ENCODE measurements at regions not wholly inside any gene's neighbourhood (a gene's known extent, or its start where the extent isn't known, plus 50 kb on each side); places are given as distances from the start of the nearest gene placed in this dataset.
A peak's percentile ranks its signal among the peaks of the same experiment; 100 is the strongest.

DNA sequence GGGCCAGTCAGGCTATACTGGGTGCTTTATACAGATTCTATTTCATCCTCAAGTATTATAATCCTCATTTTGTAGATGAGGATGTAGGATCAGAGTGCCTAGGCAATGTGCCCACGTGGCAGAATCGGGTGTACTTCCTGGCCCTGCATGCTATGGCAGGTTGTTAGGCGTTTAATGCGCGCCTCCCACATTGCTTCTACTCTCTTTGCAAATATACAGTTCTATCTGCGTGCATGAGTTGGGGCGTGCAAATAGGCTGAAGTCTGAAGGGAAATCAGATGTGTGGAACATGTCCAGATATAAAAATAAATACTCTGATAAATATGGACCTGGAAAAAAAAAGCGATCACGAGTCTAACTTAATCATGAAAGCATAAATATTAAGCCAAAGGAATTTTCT, 194.7 kb upstream of the FMN2 start:
- no peak for DNase-seq

DNA sequence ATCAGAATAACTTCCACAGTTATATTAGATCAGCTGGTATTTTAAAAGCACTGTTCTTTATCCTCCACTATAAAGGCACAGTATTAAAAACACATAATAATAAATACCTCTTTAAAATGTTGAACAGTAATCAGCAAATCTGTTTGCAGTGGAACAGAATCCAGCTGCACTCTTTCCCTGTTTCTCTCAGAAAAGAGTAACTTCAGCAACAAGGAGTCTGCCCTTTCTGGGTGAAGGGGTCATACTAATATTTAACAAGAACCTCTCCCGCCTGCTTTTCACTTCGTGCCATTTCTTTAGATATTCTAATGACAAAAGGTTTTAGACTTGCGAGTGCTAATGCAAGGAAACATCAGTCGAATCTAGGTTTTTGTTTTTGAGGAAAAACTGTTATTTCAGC, 194.2 kb upstream of the FMN2 start:
- no peak for DNase-seq

DNA sequence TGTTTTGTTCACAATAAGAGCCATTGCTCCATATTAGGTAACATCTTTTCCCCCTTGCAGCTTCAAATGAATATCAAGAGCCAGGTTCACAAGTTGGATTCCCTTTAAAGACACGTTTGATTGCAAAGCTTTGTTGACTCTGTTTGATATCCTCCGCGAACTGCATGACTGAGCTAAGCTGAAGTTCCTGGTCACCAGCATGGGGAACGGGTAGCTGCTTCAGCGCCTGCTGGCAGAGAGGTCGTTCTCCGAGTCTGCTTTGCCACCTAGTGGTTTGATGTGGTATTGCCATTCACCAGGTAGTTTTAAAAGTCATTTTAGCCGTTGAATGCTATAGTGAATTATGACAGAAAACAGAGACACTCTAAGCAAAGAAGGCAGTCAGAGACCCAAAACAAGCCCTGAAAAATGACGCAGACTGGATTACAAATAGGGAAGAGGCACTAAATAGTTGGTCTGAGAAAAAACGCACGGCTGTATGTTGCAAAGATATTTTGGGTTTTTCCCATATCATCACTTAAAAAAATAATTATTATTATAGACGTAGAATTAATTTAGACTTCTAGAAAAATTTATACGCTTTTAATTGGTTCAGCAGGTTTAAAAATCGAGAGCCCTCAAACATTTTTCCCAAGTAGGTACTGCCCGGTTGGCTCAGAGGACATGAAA, 193.5 kb upstream of the FMN2 start:
- DNase-seq, result peak; percentile 3

DNA sequence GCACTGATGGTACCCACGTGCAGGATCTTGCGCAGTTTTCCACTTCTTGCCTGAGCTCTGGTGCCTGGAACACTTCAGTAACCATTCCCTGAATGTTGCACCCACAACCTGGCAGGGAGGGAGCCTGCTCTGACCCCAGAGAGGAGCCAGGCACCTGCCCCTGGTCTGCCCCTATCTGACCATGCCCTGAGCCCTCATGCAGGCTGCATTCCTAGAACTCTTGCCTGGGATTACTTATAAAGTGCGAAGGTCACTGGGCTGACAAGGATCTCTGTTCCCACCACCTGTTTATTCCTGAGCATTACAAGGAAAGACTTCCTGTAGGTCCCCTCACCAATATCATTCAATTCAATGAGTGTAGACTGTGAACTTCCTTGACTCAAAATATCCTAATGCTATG, 191.9 kb upstream of the FMN2 start:
- DNase-seq, result no peak

DNA sequence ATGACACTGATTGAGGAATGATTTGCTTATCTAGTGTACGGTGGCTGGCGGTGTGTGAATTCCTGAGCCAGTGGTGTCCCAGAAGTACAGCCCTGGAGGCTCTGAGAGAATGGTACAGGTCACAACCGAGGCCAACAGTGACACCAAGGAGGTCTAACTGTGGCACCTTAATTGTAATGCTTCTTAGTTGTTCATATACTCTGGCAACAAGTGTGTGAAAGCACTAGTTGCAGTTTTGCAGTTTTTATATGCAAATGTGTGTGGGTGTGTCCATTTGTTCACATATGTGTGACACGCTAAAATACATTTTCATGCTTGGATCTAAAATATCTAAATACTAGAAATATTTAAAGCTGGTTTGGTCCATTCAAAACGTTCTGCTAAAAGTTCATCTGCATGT, 185.3 kb upstream of the FMN2 start:
- no peak for DNase-seq

DNA sequence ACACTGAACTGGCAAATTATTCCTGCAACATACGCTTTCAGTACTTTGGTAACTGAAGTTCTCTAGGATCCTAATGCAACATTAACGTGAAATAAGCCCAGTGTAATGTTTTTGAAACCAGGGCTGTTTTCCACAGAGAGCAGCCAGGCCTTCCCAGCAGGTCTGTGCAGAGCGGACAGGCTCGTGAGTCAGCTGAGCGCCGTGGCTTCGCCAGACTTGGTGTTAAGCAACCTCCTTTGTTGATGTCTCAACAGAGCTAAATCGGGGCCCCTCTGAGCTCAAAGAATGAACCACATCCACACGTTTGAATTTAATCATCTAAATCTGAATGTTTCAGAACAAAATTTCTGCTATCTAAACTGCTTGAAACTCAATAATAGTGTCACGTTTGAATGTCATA, 181.8 kb upstream of the FMN2 start:
- no peak for DNase-seq

DNA sequence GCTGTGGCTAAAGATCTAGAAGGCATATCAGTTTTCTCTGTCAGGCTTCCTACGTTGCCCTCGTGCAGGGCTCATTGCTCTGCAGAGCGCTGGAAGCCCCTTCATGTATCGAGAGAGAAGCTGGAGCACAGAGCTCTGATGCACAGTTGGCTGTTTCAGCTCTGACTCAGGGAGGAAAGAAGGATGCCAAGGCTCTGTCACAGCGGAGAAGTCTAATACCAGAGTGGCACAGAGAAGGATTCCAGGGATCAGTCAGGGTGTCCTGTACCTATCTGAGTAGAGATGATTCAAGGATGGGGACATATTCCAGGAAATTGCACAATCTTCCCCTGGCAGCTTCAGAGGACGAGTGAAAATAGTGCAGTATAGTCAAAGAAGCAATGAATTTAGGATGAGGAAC, 179.2 kb upstream of the FMN2 start:
- DNase-seq, result no peak

DNA sequence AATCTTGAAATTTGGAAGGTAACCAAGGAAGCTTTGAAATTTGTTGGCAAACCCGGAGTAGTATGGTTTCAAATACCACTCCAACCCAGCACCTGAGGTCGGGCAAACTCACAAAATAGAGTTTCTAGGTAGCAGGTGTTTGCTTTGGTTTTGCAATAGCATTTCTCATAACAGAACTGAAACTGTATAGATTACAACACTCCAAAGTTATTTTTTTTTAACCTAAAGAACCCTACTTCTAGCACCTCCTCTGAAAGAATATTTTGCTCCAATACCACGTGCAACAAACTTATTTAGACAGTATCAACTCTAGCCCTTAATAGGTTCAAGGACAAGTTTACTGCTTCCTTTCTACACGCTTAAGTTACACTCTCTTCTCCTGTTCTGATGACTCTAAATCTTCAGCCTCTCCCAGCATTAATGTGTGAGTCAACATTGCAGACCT, 178.5 kb upstream of the FMN2 start:
- no peak for DNase-seq

DNA sequence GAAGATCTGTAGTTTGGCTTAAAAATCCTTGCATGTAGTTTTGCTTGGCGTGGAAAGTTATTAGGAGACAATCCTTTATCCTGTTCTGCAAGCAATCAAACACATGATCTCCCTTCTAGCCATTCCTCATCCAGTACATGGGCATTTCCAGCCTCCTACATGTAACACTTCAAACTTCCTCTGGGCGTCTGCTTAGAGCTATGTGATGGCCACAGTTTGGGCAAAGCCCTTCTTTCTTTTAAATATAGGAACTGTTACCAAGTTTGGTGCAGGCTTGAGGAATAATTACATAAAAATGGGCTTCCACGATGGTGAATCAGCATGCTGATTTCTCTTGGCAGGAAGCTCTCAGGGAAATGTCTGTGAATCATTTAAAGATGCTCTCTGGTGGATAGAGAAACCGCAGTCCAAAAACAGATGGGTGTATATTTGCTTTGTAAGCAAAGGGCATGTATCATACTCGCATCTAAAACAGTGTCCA, 176.9 kb upstream of the FMN2 start:
- no peak for DNase-seq

DNA sequence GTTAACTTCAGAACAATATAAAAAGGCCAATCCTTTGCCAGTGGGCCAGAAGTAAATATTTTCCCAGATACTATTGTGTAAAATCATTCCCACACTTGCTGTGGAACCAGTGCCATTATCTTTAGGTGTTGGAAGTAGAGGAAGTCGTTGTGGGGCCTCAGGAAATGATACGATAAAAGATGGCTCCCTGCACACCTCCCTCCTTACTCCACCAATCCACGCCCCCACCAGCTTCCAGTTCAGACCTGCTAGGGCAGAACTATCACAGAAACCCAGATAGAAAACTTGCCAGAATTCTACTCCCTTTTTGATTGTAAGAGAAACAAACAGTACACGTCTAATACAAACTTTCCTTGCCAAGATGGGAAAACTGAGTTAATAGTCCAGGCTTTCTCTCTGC, 173.0 kb upstream of the FMN2 start:
- no peak for DNase-seq

DNA sequence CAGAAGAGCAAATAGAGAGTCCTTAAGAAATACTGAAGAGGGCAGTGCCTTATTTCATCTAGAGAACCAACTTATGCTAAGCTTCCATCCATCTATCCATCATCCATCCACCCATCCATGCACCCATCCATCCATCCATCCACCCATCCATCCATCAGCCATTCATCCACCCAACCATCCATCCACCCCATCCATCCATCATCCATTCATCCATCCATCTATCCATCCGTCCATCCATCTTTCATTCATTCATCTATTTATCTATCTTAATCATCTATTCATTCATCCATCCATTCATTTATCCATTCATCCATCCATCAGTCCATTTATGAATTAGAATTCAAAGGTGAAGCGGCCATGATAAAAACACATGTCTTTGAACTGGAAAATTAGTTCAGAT, 171.5 kb upstream of the FMN2 start:
- no peak for DNase-seq

DNA sequence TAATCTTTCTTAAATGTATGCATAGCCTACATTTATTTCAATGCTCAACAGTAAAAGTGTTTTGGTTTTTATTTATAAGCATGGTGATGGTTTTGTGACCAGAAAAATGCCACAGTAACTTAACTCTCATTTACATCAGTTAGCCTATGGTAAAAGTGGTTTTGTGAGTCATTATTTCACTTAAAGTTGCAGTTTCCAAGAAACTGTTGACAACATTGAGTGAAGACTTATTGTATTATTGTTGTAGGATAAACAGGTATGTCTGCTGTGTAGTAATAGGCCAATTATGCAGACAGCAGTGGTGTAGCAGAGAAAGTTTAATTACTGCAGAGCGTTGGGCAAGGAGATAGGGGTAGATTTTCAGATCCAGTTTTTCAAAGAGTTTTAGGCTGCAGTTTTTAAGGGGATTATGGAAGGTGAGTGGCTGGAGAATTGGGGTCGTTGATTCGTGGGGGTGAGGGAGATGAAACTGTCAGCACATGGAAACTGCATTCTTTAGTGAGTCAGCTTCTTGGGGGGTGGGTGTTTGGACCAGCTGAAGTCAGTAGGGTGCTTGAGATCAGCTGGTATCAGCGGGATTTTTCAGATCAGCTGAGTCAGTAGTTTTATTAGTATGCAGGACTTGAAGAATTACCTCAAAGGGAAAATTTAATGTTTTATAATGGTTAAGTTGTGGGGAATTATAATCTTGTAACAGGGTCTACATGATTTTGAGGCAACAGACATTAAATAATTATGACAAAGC, 168.7 kb upstream of the FMN2 start:
- DNase-seq, result no peak

DNA sequence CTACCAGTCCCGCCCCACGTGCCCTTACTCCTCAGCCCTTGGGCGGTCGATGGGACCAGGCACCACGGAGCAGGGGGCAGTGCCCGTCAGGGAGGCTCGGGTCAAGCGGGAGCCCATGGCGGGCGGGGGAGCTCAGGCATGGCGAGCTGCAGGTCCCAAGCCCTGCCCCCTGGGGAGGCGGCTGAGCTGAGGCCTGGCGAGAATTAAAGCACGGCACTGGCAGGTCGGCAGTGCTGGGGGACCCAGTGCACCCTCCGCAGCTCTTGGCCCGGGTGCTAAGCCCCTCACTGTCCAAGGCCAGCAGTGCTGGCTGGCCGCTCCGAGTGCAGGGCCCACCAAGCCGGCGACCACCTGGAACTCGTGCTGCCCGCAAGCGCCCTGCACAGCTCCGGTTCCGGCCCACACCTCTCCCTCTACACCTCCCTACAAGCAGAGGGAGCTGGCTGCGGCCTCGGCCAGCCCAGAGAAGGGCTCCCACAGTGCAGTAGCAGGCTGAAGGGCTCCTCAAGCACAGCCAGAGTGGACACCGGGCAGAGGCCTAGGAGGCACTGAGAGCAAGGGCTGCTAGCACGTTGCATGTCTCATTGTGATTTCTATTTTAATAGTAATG, 166.8 kb upstream of the FMN2 start:
- no peak for DNase-seq

DNA sequence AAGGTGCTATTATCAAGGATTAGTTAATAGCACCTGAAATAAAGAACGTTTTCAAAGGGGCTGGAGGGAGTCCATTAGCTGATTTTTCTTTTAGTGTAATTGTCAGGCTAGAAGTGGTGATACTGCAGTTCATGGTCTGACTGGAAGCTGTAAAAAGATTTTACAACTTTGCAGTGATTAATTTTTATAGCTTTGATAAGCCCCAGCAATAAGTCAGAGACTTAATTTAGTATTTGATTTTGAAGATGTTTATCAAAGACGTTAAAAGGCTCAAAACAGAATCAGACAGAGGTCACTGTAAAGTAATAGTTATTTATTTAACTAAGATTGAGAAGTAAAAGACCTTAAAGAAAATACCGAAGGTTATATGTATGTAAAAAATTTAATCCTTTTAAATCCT, 165.5 kb upstream of the FMN2 start:
- no peak for DNase-seq

DNA sequence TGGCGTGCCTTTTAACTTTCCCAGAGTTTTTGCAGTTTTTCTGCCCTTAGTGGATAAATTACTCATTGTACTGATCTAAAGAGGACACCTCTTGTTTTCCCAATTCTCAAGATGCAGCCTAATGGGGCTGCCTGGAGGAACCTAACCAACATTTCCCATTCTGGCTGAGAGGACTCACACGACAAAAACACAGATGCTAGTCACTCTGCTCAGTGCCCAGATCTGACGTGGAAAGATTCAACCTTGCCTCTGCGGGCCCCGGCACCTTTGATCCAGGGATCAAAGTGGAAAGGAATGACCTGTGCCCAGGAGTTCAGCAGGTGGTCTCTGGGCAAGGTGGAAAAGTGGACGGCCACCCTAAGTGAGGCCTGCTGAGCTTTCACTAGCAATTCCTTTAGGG, 162.4 kb upstream of the FMN2 start:
- DNase-seq, result no peak

DNA sequence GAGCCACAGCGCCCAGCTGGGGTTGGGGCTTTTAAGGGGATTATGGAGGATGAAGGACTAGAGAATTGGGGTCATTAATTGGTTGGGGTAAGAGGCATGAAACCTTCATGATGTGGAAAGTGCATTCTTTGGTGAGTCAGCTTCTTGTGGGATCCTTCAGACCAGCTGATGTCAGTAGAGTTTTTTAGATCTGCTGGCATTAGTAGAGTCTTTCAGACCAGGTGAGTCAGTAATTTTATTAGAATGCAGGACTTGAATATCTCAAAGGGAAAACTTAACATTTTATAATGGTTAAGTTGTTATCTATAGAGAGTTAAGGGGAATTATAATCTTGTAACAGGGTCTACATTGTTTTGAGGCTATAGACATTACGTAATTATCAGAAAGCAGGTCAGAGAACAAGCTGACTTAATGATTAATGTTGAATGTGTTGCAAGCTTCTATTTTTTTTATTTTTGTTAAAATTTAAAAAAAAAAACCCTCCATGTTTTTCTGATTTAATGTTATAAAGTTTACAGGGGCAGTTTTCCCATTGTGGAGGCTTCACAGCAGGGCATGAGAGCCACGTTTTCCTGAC, 160.9 kb upstream of the FMN2 start:
- DNase-seq, result no peak

DNA sequence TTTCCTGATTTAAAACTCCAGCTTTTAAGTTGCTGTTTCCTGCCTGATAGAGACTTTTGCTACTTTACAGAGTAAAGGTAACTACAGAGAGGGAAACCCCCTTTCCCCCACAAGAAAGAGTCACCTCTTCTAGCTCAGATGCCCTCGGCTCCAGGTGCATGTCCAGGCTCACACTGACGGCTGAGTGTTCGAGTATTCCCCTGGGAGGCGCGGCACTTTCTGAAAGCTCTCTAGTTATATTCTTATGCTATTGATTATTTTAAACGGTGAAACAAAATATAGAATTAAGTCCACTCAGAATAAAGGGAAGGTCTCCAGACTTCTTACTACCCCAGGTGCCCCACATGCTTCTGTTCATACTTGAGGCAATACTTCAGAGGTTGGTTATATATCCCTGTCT, 160.3 kb upstream of the FMN2 start:
- no peak for DNase-seq

DNA sequence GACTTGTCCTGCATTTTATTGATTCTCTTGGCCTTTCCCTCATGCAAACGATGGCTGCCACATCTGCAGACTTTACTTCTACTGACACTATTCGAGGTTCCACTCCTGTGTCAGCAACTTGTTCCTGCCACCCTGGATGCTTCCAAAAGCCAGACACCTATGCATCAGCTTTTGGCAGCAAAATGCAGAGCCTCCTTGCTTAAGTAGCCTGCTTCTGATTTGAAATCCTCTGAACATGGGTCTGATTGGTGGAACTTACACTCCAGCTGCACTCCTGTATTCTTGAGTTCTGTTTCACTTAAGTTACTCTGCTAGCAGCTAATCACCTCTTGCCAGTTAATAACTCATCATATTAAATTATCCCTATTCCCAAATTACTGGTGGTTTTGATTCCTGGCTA, 152.1 kb upstream of the FMN2 start:
- DNase-seq, result no peak

DNA sequence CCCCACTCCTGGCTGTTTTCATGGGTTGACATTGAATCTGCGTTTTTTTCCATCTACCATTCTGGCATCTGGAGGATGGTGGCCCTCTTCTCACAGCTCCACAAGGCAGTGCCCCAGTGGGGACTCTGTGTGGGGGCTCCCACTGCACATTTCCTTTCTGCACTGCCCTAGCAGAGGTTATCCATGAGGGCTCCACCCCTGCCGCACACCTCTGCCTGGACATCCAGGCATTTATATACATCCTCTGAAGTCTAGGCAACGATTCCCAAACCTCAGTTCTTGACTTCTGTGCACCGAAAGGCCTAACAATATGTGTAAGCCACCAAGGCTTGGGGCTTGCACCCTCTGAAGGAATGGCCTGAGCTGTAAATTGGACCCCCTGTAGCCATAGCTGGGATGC, 147.9 kb upstream of the FMN2 start:
- no peak for DNase-seq

DNA sequence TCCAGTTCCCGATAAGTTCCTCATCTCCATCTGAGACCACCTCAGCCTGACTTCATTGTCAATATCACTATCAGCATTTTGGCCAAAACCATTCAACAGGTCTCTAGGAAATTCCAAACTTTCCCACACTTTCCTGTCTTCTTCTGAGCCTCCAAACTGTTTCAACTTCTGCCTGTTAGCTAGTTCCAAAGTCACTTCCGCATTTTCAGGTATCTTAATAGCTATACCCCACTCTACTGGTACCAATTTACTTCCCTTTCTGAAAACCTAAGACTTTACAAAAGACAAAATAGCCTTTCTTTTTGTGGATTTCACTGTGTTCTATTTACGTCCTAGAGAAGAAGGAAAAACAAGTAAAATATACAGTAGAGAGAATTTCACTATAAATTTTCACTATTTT, 147.0 kb upstream of the FMN2 start:
- no peak for DNase-seq

DNA sequence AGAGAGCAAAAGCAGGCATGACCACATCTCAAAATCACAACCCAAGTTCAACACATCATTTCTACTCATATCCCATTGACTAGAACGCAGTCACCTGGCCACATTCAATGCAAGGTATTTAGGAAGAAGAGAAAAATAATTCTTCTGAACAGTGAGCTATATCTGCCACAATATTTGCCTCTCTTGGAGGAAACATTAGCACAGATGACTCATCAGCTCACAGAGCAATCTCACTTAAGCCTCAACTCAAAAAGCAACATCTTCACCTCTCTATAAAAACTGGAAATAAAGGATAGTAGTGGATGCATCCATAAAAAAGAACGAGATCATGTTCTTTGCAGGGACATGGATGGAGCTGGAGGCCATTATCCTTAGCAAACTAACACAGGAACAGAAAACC, 143.9 kb upstream of the FMN2 start:
- DNase-seq, result no peak

DNA sequence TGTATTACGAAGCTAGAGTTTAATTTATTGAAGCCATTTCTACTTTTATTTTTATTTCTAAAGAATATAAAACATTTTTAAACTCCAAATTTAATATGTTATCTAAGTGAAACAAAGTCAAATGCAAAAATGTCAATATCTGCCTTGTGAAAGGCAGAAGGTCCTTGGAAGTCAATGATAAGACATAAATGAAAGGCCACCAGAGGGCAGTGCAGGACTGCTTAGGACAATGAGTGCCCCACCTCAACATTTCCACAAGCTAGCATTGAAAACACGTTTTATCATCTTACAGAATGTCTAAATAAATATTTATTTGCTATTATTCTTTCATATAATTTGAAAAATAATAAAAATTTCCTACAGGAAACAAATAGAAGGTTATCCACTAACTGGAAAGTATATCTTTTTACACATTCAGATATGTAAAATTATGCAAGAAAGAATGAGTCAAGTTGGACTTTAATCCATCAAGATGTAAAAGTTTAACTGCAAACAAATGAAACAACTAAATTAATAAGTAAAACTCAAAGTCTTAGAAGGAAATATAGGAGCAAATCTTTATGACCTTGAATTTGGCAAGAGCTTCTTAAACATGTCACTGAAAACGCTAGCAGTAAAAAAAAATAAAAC, 140.1 kb upstream of the FMN2 start:
- peak; percentile 16 for DNase-seq
